ENCODE measurements at regions not wholly inside any gene's neighbourhood (a gene's known extent, or its start where the extent isn't known, plus 50 kb on each side); places are given as distances from the start of the nearest gene placed in this dataset.

- Histone ChIP-seq H3K36me3 (no peaks in the 10 kb centered on the region), H3K9me3 (replicated peaks) (peaks cover 13% of the 10 kb centered on the region), H3K27me3 (ENCODE audit: low read depth) (peaks cover 5% of the 10 kb centered on the region), H3K4me1 (no peaks in the 10 kb centered on the region), H3K4me3 (no peak overlapping the region), H3K27ac (replicated peaks) (no peak overlapping the region)
- intact Hi-C loops (cut with micrococcal nuclease) = no loop called here
- TF ChIP-seq CTCF (IDR thresholded peaks at IDR 0.05; ENCODE audit: borderline replicate concordance) = no peak
- no peak for DNase-seq
These were observed 309.2 kb downstream of the HS3ST1 start for GRCh38 chr4:11119474-11119873.

GRCh38 chr4:11118513-11118912 lies 310.2 kb downstream of the HS3ST1 start:
- no peak overlapping the region for H3K4me3 ChIP-seq
- no peak for TF ChIP-seq CTCF (IDR thresholded peaks at IDR 0.05; ENCODE audit: borderline replicate concordance)
- H3K4me1 ChIP-seq = no peaks in the 10 kb centered on the region
- peaks cover 11% of the 10 kb centered on the region for H3K9me3 ChIP-seq (replicated peaks)
- no peak for DNase-seq
- H3K27ac ChIP-seq (replicated peaks) = no peak overlapping the region
- intact Hi-C loops (cut with micrococcal nuclease) = no loop called here
- H3K36me3 ChIP-seq = no peaks in the 10 kb centered on the region
- no peaks in the 10 kb centered on the region for H3K27me3 ChIP-seq (ENCODE audit: low read depth)

- Histone ChIP-seq H3K36me3 (no peaks in the 10 kb centered on the region), H3K4me3 (no peak overlapping the region), H3K27ac (replicated peaks) (no peak overlapping the region), H3K9me3 (replicated peaks) (no peaks in the 10 kb centered on the region), H3K27me3 (ENCODE audit: low read depth) (no peaks in the 10 kb centered on the region), H3K4me1 (no peaks in the 10 kb centered on the region)
- DNase-seq = no peak
- intact Hi-C loops (cut with micrococcal nuclease) = no loop called here
- no peak for TF ChIP-seq CTCF (IDR thresholded peaks at IDR 0.05; ENCODE audit: borderline replicate concordance)
These were observed 311.8 kb downstream of the HS3ST1 start for GRCh38 chr4:11116940-11117339.

- no peak for TF ChIP-seq CTCF (IDR thresholded peaks at IDR 0.05; ENCODE audit: borderline replicate concordance)
- intact Hi-C loops (cut with micrococcal nuclease) = no loop called here
- no peaks in the 10 kb centered on the region for H3K36me3 ChIP-seq
- no peak overlapping the region for H3K4me3 ChIP-seq
- no peaks in the 10 kb centered on the region for H3K27me3 ChIP-seq (ENCODE audit: low read depth)
- H3K27ac ChIP-seq (replicated peaks) = no peak overlapping the region
- H3K4me1 ChIP-seq = no peaks in the 10 kb centered on the region
- no peaks in the 10 kb centered on the region for H3K9me3 ChIP-seq (replicated peaks)
- DNase-seq = no peak
These were observed 316.8 kb downstream of the HS3ST1 start for GRCh38 chr4:11111876-11112275.

GRCh38 chr4:11111370-11111769 lies 317.3 kb downstream of the HS3ST1 start:
- H3K4me1 ChIP-seq = no peaks in the 10 kb centered on the region
- DNase-seq = no peak

More at GRCh38 chr4:11111370-11111769, 317.3 kb downstream of the HS3ST1 start:
- intact Hi-C loops (cut with micrococcal nuclease) = no loop called here
- TF ChIP-seq CTCF (IDR thresholded peaks at IDR 0.05; ENCODE audit: borderline replicate concordance) = no peak
- Histone ChIP-seq H3K36me3 (no peaks in the 10 kb centered on the region), H3K27me3 (ENCODE audit: low read depth) (no peaks in the 10 kb centered on the region), H3K4me3 (no peak overlapping the region), H3K9me3 (replicated peaks) (no peaks in the 10 kb centered on the region), H3K27ac (replicated peaks) (no peak overlapping the region)
